ENCODE measurements at regions not wholly inside any gene's neighbourhood (a gene's known extent, or its start where the extent isn't known, plus 50 kb on each side); places are given as distances from the start of the nearest gene placed in this dataset.

DNA sequence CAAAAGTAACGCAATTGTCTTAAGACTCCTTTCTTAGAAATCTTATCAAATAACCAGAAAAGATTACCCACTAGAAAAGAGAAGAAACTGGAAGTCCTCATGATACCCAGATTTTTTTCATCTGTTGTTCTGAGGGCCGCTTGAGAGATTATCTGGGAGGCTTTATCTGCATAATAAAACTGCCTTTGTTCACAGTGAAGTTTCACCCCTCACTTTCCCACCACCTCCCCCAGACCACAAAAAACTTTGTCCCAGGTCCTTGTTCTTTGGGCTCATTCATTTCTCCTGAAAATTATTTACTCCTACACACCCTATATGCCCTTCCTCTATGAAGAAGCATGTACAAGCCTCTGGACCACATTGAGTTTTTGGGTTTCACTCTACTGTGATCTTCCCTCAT, 745.1 kb upstream of the COBL start:
- no peak overlapping the region for H3K4me3 ChIP-seq (ENCODE audit: low read depth, low read length)
- TF ChIP-seq, protein P1, sequence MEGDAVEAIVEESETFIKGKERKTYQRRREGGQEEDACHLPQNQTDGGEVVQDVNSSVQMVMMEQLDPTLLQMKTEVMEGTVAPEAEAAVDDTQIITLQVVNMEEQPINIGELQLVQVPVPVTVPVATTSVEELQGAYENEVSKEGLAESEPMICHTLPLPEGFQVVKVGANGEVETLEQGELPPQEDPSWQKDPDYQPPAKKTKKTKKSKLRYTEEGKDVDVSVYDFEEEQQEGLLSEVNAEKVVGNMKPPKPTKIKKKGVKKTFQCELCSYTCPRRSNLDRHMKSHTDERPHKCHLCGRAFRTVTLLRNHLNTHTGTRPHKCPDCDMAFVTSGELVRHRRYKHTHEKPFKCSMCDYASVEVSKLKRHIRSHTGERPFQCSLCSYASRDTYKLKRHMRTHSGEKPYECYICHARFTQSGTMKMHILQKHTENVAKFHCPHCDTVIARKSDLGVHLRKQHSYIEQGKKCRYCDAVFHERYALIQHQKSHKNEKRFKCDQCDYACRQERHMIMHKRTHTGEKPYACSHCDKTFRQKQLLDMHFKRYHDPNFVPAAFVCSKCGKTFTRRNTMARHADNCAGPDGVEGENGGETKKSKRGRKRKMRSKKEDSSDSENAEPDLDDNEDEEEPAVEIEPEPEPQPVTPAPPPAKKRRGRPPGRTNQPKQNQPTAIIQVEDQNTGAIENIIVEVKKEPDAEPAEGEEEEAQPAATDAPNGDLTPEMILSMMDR (IDR thresholded peaks at IDR 0.05; ENCODE audit: borderline replicate concordance, insufficient read depth, low read depth, low read length), result no peak

DNA sequence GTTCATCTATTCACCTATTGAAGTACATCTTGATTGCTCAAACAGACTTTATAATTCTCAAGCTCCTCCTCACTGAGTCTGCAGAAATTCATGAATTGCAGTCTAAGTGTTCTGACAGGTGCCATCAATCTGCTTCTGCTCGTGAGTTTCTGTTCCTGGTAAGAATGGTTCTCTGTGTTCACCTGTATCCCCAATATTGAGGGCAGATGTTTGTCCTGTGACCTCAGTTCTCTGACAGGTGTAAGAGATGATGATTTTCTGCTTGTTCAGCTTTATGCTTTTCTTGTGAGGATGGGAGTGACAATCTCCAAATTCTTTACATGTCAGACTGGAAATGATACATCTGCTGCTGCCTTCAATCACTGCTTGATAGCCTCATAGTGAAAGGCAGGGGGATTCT, 736.9 kb upstream of the COBL start:
- no peak overlapping the region for H3K4me3 ChIP-seq (ENCODE audit: low read depth, low read length)
- TF ChIP-seq, protein P1 (IDR thresholded peaks at IDR 0.05; ENCODE audit: borderline replicate concordance, insufficient read depth, low read depth, low read length), result no peak

DNA sequence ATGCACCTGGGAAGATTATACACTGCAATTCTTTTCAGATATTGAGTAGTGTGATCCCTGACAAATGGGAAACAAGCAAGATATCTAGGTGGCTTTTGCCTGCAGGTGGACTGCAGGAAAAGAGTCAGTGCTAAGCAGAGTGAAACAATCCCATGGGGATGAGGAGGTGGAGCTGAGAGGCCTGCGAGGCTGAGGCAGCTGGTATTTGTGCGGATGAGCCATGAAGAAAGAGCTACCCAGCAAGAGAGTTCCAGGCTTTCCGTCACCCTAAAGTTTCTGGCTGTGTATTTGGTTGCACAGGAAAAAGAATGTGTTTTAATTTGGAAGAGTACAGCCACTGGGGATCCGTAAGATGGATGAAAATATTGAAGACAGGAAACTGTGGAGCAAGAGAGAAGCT, 714.1 kb upstream of the COBL start:
- no peak overlapping the region for H3K4me3 ChIP-seq (ENCODE audit: low read depth, low read length)
- TF ChIP-seq, protein P1 (IDR thresholded peaks at IDR 0.05; ENCODE audit: borderline replicate concordance, insufficient read depth, low read depth, low read length), result no peak

DNA sequence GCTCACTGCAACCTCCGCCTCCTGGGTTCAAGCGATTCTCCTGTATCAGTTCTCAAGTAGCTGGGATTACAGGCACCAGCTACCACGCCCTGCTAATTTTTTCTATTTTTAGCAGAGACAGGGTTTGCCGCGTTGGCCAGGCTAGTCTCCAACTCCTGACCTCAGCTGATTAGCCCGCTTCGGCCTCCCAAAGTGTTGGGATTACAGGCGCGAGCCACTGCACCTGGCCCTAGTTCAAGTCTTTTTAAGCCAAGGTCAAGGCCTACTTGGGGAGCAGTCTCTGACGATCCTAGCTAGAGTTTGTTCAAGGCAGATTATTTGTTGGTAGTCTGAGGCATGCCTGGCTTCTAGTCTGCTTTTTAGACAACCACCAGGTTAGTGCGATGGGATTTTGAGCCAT, 709.5 kb upstream of the COBL start:
- TF ChIP-seq, protein P1 (IDR thresholded peaks at IDR 0.05; ENCODE audit: borderline replicate concordance, insufficient read depth, low read depth, low read length), result no peak
- H3K4me3 ChIP-seq (ENCODE audit: low read depth, low read length), result no peak overlapping the region

DNA sequence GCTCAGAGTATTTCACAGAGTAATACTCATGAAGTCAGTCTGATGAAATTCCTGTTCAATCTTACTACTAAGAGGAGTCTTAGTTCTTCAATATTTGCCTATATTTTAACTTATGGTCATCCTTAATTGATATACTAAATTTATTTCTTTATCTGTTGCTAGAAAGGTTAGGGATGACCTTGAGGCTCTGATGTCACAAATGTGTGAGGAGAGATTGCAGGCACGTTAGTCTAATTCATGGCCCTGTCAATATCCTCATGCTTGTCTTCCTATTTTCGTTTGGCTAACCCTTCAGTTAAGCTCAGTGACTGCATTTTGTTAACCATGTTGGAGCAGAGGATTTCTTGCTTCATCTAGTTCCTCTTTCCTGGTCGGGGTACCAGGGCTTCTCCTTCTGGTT, 704.7 kb upstream of the COBL start:
- TF ChIP-seq, protein P1 (IDR thresholded peaks at IDR 0.05; ENCODE audit: borderline replicate concordance, insufficient read depth, low read depth, low read length), result no peak
- H3K4me3 ChIP-seq (ENCODE audit: low read depth, low read length), result no peak overlapping the region

DNA sequence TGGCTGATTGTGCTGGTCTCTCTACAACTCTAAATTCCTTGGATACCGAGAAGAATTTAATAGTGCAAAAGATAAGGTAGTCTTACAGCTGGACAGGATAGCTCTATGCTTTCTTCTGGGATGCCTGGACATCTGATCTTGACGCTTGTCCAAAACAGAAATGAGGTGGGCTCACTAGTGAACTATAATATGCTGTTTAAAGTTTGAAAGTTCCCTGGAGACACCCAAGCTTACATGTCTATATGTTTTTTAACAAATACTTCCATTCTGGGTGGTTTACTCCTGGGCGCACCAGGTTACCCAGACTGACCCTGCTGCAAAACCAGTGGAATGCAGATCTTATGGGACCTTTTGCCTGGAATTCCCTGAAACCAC, 702.1 kb upstream of the COBL start:
- TF ChIP-seq, protein P1 (IDR thresholded peaks at IDR 0.05; ENCODE audit: borderline replicate concordance, insufficient read depth, low read depth, low read length), result no peak
- H3K4me3 ChIP-seq (ENCODE audit: low read depth, low read length), result no peak overlapping the region

DNA sequence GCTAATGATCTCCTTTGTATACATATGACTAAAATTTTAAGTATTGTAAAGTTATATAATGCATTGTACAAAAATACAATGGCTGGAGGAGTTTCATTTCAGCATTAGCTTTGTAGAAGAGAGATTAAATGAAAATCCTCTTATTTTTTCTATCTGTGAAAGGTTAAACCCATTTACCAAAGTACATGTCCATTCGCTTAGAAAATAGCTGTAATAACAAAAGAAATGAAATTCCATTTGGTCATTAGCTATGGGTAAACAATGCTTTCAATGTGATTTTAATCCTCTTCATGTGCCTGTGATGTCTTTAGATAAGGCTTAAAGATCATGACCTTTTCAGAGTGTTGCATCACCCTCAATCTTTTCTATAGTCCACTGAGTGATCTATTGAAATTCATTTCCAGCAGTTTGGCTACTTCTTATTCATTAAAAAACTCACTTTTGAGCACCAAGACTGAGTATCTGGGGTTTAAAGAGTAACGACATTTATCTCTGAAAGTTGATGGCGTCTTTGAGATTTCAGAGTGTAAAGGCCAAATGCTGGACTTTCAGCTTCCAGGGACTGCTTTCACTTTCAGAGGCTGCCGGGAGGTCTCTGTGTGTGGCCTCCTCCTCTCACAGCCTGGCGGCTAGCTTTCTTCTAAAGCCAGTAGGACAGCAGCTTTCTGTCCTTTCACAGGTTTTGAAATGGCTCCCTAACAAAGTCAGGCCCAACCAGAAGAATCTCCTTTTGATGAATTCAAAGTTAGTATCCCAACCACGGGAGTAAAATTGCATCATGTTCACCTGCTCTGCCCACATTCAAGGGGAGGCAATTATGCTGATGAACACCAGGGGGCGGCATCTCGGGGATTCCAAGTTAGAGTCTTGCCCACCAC, 701.4 kb upstream of the COBL start:
- no peak overlapping the region for H3K4me3 ChIP-seq (ENCODE audit: low read depth, low read length)
- TF ChIP-seq, protein P1 (IDR thresholded peaks at IDR 0.05; ENCODE audit: borderline replicate concordance, insufficient read depth, low read depth, low read length), result peak; percentile 50
